NB4 (cell line): ENCODE measurements at regions not wholly inside any gene's neighbourhood (a gene's known extent, or its start where the extent isn't known, plus 50 kb on each side); places are given as distances from the start of the nearest gene placed in this dataset.

ENCODE experiments used
- DNase-seq: peaks from one replicate; pipeline ENCODE4 v3.0.0; 2010; ENCODE audit warnings: low read depth
- H3K4me3 ChIP-seq: one replicate; pipeline ENCODE4 v1.5.1; 2011; ENCODE audit warnings: mild to moderate bottlenecking, low read depth, low read length, moderate library complexity
- MYC ChIP-seq: IDR thresholded peaks from 2 replicates; pipeline ENCODE4 v1.6.1; 2011; ENCODE audit warnings: low read depth, low read length
- POLR2A ChIP-seq: IDR thresholded peaks from 2 replicates; pipeline ENCODE4 v1.6.1; 2011; ENCODE audit warnings: mild to moderate bottlenecking; ENCODE audit not compliant: insufficient read length; ENCODE audit errors: extremely low read depth
- TF ChIP-seq, protein P1 (sequence below): IDR thresholded peaks from one replicate; pipeline ENCODE4 v1.5.1; 2012; ENCODE audit warnings: low read depth, low read length
- TF ChIP-seq, protein P2 (sequence below): IDR thresholded peaks from 2 replicates; pipeline ENCODE4 v1.6.1; 2011; ENCODE audit warnings: low read depth, low read length

DNA sequence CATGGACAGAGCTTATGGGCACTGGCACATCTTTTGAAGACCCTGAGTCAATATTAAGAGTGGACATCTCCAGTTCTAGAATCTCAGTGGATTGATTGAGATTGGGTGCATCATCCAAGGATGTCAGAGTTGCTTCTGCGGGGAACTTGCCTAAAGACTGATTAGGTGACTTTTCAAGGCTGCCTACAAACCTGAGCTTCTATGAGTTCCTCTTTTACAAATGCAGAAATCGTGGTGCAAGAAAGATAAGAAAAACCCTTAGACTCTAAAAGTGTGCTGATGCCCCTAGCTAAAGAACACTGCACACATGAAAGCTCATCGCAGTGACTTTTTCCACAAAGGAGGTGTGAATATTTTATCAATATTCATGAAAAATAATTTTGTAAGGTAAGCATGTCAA is 86.8 kb upstream of the NEDD4L start:
- TF ChIP-seq, protein P1, sequence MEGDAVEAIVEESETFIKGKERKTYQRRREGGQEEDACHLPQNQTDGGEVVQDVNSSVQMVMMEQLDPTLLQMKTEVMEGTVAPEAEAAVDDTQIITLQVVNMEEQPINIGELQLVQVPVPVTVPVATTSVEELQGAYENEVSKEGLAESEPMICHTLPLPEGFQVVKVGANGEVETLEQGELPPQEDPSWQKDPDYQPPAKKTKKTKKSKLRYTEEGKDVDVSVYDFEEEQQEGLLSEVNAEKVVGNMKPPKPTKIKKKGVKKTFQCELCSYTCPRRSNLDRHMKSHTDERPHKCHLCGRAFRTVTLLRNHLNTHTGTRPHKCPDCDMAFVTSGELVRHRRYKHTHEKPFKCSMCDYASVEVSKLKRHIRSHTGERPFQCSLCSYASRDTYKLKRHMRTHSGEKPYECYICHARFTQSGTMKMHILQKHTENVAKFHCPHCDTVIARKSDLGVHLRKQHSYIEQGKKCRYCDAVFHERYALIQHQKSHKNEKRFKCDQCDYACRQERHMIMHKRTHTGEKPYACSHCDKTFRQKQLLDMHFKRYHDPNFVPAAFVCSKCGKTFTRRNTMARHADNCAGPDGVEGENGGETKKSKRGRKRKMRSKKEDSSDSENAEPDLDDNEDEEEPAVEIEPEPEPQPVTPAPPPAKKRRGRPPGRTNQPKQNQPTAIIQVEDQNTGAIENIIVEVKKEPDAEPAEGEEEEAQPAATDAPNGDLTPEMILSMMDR, result no peak
- TF ChIP-seq, protein P2, sequence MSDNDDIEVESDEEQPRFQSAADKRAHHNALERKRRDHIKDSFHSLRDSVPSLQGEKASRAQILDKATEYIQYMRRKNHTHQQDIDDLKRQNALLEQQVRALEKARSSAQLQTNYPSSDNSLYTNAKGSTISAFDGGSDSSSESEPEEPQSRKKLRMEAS, result no peak
- no peak for TF ChIP-seq POLR2A
- no peak for TF ChIP-seq MYC
- DNase-seq, result no peak
- H3K4me3 ChIP-seq, result no peak overlapping the region

DNA sequence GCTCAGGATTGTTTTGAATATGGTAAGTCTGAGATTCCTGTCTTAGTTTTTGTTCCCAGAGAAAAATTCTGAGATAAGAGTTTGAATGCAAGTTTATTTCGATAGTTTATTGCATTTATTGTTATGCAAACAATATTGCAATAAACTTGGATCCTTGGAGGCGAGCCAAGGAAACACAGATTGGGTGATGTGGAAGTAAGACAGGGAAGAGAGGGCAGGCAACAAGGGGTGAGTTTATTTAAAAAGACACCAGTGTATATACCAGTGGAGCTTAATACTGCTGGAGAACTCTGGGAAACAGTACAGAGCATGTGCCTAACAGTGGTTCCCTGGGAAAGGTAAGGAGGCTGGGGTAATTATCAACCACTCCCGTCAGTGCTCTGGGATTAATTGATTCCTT is 87.5 kb upstream of the NEDD4L start:
- DNase-seq, result no peak

DNA sequence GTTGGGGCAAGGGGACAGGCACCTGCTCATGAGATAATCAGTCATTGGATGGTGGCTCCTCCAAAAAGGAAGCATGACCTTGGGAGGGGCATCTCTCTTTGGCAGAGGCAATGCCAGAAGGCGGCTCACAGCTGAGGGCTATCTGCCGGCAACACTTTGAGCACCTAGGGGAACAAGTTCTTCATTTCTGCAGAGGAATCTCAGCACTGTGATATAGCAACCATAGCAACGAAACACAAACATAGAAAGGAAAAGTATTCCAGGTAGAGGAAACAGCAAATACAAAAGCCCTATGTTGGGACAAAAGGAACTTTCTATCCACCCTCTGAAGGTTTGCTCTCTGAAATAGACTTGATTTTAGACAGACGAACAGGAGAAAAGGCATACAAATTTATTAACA is 89.1 kb upstream of the NEDD4L start:
- no peak for TF ChIP-seq POLR2A
- TF ChIP-seq MYC, result no peak
- TF ChIP-seq, protein P1, result no peak
- TF ChIP-seq, protein P2, result no peak
- no peak overlapping the region for H3K4me3 ChIP-seq
- DNase-seq, result no peak

More for the DNA sequence above, 87.5 kb upstream of the NEDD4L start:
- H3K4me3 ChIP-seq, result no peak overlapping the region
- TF ChIP-seq, protein P2, result no peak
- TF ChIP-seq POLR2A (no peak), MYC (no peak)
- TF ChIP-seq, protein P1, result no peak

DNA sequence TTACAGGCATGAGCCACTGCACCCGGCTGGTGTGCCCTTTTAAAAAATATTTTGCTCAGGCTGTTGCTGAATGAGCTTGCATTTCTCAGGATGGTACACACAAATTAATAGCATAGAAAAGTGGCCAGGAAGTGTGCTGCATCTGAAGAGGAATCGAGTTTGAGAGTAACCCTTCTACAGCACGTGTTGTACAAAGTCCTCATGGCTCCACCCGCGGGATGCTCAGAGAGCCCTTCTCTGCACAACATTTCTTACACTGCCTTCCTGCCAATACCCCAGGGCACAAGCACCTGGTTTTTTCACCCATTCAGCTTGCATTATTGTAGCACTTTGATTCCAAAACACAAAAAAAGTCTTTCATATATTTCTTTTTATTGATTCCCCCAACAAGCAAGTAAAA is 90.1 kb upstream of the NEDD4L start:
- TF ChIP-seq, protein P2, result no peak
- TF ChIP-seq, protein P1, result no peak
- TF ChIP-seq POLR2A (no peak), MYC (no peak)
- H3K4me3 ChIP-seq, result no peak overlapping the region
- no peak for DNase-seq

DNA sequence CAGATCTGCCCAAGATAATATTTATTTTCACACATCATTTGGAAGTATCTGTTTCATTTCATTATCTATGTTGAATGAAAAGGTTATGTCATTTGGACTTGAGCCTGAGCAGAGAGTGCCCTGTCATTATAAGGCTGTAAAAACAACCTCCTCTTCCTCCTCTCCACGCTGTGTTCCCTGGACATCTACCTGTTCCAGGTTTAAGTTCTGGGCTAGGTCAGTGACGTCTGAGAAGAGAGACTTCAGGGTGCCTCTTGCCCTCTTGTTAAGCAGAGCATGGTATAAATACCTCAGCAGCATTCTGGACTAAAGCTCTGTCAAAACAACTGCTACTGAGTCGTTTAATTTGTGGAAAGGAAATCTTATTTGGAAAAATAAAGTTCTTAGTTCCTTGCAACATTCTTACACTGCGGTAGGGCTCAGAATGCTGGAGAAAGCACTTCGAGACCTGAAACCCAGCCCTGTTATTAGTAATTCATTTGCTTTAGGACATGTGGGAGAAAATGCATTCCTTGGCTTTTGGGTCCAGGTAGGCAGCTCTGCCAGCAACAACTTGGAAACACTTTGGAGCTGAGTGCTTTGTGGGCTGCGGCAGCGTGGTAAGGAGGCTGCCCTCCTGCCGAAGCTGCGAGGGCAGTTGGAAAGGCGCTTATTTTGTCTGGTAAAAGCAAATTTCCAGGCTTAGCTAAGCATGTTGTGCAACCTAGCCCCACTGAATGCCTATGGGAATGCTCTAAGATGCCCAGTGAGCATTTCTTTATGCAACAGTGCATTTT is 91.8 kb upstream of the NEDD4L start:
- no peak for TF ChIP-seq MYC
- TF ChIP-seq, protein P2, result no peak
- no peak for TF ChIP-seq POLR2A
- TF ChIP-seq, protein P1, result no peak
- no peak for DNase-seq
- H3K4me3 ChIP-seq, result no peak overlapping the region
